DND-41 (cell line): ENCODE measurements at regions not wholly inside any gene's neighbourhood (a gene's known extent, or its start where the extent isn't known, plus 50 kb on each side); places are given as distances from the start of the nearest gene placed in this dataset.

Source experiments
- ATAC-seq: fragments of 200-7000 bp; cut with Tn5 transposase; 3 replicates; pipeline ENCODE4 v1.9.1; 2021; ENCODE audit warnings: low read depth; ENCODE audit not compliant: insufficient read depth
- DNase-seq: peaks from one replicate; pipeline ENCODE4 v3.0.0-alpha.2; 2020
- H2AFZ ChIP-seq: 2 replicates; pipeline ENCODE4 v1.6.0; 2012; ENCODE audit warnings: low read depth, low read length
- H3K27ac ChIP-seq: 2 replicates; pipeline ENCODE4 v1.5.1; 2012; ENCODE audit warnings: low read length, inconsistent platforms
- H3K27me3 ChIP-seq: fragments of 200-600 bp; sonication (generic); 2 replicates; pipeline ENCODE4 v1.6.0; 2012; ENCODE audit warnings: low read length, mild to moderate bottlenecking, inconsistent platforms; ENCODE audit not compliant: insufficient read depth, poor library complexity
- H3K36me3 ChIP-seq: 2 replicates; pipeline ENCODE4 v1.5.1; 2012; ENCODE audit warnings: low read length, inconsistent platforms; ENCODE audit not compliant: insufficient read depth
- H3K4me1 ChIP-seq: 2 replicates; pipeline ENCODE4 v1.5.1; 2012; ENCODE audit warnings: mild to moderate bottlenecking, low read length; ENCODE audit not compliant: insufficient read depth
- H3K4me2 ChIP-seq: 2 replicates; pipeline ENCODE4 v1.6.0; 2012; ENCODE audit warnings: mild to moderate bottlenecking, moderate library complexity, low read length, inconsistent platforms; ENCODE audit not compliant: insufficient read depth
- H3K4me3 ChIP-seq, 2 experiments: fragments of 200-600 bp in 1 of 2; shearing (Covaris generic) in 1 of 2; 2 replicates each; pipeline ENCODE4 v1.5.1; 2012 to 2016; ENCODE audit warnings: inconsistent platforms in 2 of 2, low read length in 2 of 2, mild to moderate bottlenecking in 2 of 2, low read depth in 1 of 2, moderate library complexity in 1 of 2
- H3K79me2 ChIP-seq: 2 replicates; pipeline ENCODE4 v1.6.0; 2012; ENCODE audit warnings: low read length, inconsistent platforms; ENCODE audit not compliant: insufficient read depth
- H3K9ac ChIP-seq: 2 replicates; pipeline ENCODE4 v1.6.0; 2012; ENCODE audit warnings: low read depth, mild to moderate bottlenecking, inconsistent platforms, low read length, moderate library complexity
- H3K9me3 ChIP-seq: 2 replicates; pipeline ENCODE4 v1.5.1; 2012; ENCODE audit warnings: low read length, moderate library complexity, mild to moderate bottlenecking, inconsistent platforms; ENCODE audit not compliant: insufficient read depth, severe bottlenecking
- H4K20me1 ChIP-seq: 2 replicates; pipeline ENCODE4 v1.6.0; 2012; ENCODE audit warnings: low read length; ENCODE audit not compliant: insufficient read depth
- EZH2 ChIP-seq: IDR thresholded peaks from 3 replicates; pipeline ENCODE4 v1.6.1; 2012; ENCODE audit warnings: borderline replicate concordance, low read depth, mild to moderate bottlenecking, moderate library complexity, low read length, inconsistent platforms; ENCODE audit not compliant: severe bottlenecking
- TF ChIP-seq, protein P1 (sequence below): IDR thresholded peaks from 2 replicates; pipeline ENCODE4 v1.5.1; 2012; ENCODE audit warnings: borderline replicate concordance, low read length, moderate library complexity, mild to moderate bottlenecking; ENCODE audit not compliant: poor library complexity, severe bottlenecking; ENCODE audit errors: extremely low read depth

DNA sequence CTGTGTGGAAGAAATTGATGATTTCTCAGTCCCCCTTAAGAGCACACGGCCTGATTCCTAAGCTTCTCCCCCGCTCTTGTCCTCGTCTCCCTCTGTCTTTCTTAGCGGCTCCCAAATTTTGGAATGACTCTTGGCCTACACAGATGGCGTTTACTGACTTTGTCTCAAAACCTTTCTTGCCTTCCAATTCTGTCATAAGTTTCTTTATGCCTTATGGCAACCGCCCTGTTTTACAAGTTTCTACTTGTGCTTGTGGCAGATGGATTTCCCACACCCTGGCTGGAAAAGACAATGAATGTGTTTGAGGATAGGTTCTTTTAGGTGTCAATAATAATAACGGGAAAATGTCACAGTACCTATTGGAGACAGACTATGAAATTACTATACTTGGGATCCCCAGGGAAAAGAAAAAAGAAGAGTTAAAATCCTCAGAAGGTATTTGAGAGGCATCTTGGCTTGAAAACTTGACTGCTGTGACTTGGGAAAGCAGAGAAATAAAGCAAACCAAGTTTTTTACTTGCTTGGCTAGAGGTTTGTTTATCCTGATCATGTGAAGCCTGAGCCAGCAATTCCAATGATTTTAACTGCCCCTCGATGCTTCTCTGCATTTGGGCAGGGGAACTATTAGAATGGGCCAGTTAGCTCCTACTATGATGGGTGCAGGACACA lies 276.4 kb downstream of the HRH4 start:
- Histone ChIP-seq H3K27ac (no peak overlapping the region), H3K9me3 (no peaks in the 10 kb centered on the region), H3K27me3 (peaks cover 4% of the 10 kb centered on the region), H2AFZ (no peak overlapping the region), H3K4me2 (no peak overlapping the region), H3K4me3 (no peak overlapping the region), H3K36me3 (no peaks in the 10 kb centered on the region), H3K79me2 (no peaks in the 10 kb centered on the region), H3K9ac (no peak overlapping the region), H3K4me1 (no peaks in the 10 kb centered on the region), H4K20me1 (no peaks in the 10 kb centered on the region)
- TF ChIP-seq, protein P1, sequence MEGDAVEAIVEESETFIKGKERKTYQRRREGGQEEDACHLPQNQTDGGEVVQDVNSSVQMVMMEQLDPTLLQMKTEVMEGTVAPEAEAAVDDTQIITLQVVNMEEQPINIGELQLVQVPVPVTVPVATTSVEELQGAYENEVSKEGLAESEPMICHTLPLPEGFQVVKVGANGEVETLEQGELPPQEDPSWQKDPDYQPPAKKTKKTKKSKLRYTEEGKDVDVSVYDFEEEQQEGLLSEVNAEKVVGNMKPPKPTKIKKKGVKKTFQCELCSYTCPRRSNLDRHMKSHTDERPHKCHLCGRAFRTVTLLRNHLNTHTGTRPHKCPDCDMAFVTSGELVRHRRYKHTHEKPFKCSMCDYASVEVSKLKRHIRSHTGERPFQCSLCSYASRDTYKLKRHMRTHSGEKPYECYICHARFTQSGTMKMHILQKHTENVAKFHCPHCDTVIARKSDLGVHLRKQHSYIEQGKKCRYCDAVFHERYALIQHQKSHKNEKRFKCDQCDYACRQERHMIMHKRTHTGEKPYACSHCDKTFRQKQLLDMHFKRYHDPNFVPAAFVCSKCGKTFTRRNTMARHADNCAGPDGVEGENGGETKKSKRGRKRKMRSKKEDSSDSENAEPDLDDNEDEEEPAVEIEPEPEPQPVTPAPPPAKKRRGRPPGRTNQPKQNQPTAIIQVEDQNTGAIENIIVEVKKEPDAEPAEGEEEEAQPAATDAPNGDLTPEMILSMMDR, result no peak
- no peak for TF ChIP-seq EZH2
- ATAC-seq, result no peak
- no peak for DNase-seq

DNA sequence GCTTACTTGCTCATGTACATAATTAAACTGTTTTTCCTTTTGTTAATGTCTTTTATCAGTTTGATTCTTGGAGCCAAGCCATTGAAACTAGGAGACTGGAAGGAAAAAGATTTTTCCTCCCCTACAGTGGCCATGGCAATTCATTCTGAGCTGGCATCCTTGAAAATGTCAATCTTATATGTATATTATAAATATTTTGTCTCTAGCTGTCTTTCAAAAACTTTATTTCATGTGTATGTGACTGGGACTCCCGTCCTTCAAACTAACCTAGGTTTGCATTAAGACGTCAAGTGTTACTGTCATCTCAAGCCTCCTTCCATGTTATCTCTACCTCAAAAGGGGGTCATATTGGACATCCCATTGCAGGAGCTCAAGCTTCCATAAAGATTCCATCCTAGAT lies 280.4 kb downstream of the HRH4 start:
- no peaks in the 10 kb centered on the region for H3K9me3 ChIP-seq
- H3K4me3 ChIP-seq, result no peak overlapping the region
- no peak overlapping the region for H3K9ac ChIP-seq
- ATAC-seq (no peak), DNase-seq (no peak)
- H3K27me3 ChIP-seq, result no peaks in the 10 kb centered on the region
- no peaks in the 10 kb centered on the region for H3K36me3 ChIP-seq
- no peaks in the 10 kb centered on the region for H3K4me1 ChIP-seq
- no peak overlapping the region for H2AFZ ChIP-seq
- no peaks in the 10 kb centered on the region for H4K20me1 ChIP-seq
- no peak for TF ChIP-seq EZH2
- TF ChIP-seq, protein P1, result no peak
- H3K4me2 ChIP-seq, result no peak overlapping the region
- H3K79me2 ChIP-seq, result no peaks in the 10 kb centered on the region
- no peak overlapping the region for H3K27ac ChIP-seq

DNA sequence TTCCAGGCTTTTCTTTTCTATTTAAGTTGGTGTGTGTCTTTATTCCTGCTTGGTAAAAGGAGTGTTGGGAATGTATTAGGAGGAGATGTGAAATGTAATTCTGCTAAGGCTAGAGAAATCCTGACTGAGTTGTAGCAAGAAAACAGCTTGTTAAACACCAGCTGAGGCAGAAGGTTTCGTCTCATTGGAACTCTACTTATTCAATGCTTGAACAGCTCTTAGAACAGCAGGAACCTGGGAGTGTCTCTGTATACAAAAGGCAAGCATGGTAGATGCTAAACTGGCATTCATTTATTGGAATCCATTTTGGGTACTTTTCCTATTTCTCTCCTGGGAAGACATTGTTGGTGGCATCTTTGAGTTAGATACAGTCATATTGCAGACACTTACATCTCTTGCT lies 280.9 kb downstream of the HRH4 start:
- H3K27me3 ChIP-seq, result no peaks in the 10 kb centered on the region
- no peak overlapping the region for H3K4me2 ChIP-seq
- no peaks in the 10 kb centered on the region for H3K9me3 ChIP-seq
- no peak overlapping the region for H3K4me3 ChIP-seq
- H3K9ac ChIP-seq, result no peak overlapping the region
- ATAC-seq (no peak), DNase-seq (no peak)
- TF ChIP-seq, protein P1, result no peak
- no peak for TF ChIP-seq EZH2
- no peaks in the 10 kb centered on the region for H3K79me2 ChIP-seq
- no peaks in the 10 kb centered on the region for H3K4me1 ChIP-seq
- no peaks in the 10 kb centered on the region for H4K20me1 ChIP-seq
- no peak overlapping the region for H2AFZ ChIP-seq
- H3K27ac ChIP-seq, result no peak overlapping the region
- H3K36me3 ChIP-seq, result no peaks in the 10 kb centered on the region
